ENCODE measurements at regions not wholly inside any gene's neighbourhood (a gene's known extent, or its start where the extent isn't known, plus 50 kb on each side); places are given as distances from the start of the nearest gene placed in this dataset.

GRCh38 chr2:88261725-88262124 lies 91.6 kb downstream of the THNSL2 start:
- Mint-ChIP-seq H3K27ac (no peak overlapping the region), H3K9me3 (ENCODE audit: low read depth) (peaks cover 3% of the 10 kb centered on the region), H3K36me3 (ENCODE audit: insufficient read depth) (peaks cover 1% of the 10 kb centered on the region), H3K4me1 (ENCODE audit: low read depth) (peaks cover 34% of the 10 kb centered on the region), H3K27me3 (peaks cover 7% of the 10 kb centered on the region), H3K4me3 (ENCODE audit: low read depth) (no peak overlapping the region)
- TF ChIP-seq CTCF (IDR thresholded peaks at IDR 0.05; ENCODE audit: unreplicated experiment), result no peak
- DNase-seq (ENCODE audit: low spot score, unreplicated experiment), result no peak

GRCh38 chr2:88258208-88258607 lies 88.1 kb downstream of the THNSL2 start:
- Mint-ChIP-seq H3K4me3 (ENCODE audit: low read depth) (no peak overlapping the region), H3K27ac (peak overlapping the region; percentile 53), H3K27me3 (peaks cover 23% of the 10 kb centered on the region), H3K9me3 (ENCODE audit: low read depth) (no peaks in the 10 kb centered on the region), H3K36me3 (ENCODE audit: insufficient read depth) (no peaks in the 10 kb centered on the region), H3K4me1 (ENCODE audit: low read depth) (peaks cover 17% of the 10 kb centered on the region)
- no peak for TF ChIP-seq CTCF (IDR thresholded peaks at IDR 0.05; ENCODE audit: unreplicated experiment)
- no peak for DNase-seq (ENCODE audit: low spot score, unreplicated experiment)

GRCh38 chr2:88254437-88255091 lies 84.4 kb downstream of the THNSL2 start:
- TF ChIP-seq CTCF (IDR thresholded peaks at IDR 0.05; ENCODE audit: unreplicated experiment), result no peak
- Mint-ChIP-seq H3K27ac (no peak overlapping the region), H3K36me3 (ENCODE audit: insufficient read depth) (no peaks in the 10 kb centered on the region), H3K4me1 (ENCODE audit: low read depth) (no peaks in the 10 kb centered on the region), H3K4me3 (ENCODE audit: low read depth) (no peak overlapping the region), H3K27me3 (peaks cover 38% of the 10 kb centered on the region), H3K9me3 (ENCODE audit: low read depth) (no peaks in the 10 kb centered on the region)
- no peak for DNase-seq (ENCODE audit: low spot score, unreplicated experiment)

GRCh38 chr2:88253997-88254396 lies 83.9 kb downstream of the THNSL2 start:
- Mint-ChIP-seq H3K27ac (no peak overlapping the region), H3K9me3 (ENCODE audit: low read depth) (no peaks in the 10 kb centered on the region), H3K27me3 (peaks cover 39% of the 10 kb centered on the region)

GRCh38 chr2:88253375-88253774 lies 83.2 kb downstream of the THNSL2 start:
- no peak for DNase-seq (ENCODE audit: low spot score, unreplicated experiment)
- no peak overlapping the region for H3K27ac Mint-ChIP-seq
- no peak for TF ChIP-seq CTCF (IDR thresholded peaks at IDR 0.05; ENCODE audit: unreplicated experiment)
- H3K27me3 Mint-ChIP-seq, result peaks cover 42% of the 10 kb centered on the region
- H3K4me3 Mint-ChIP-seq (ENCODE audit: low read depth), result no peak overlapping the region
- no peaks in the 10 kb centered on the region for H3K9me3 Mint-ChIP-seq (ENCODE audit: low read depth)
- H3K4me1 Mint-ChIP-seq (ENCODE audit: low read depth), result no peaks in the 10 kb centered on the region
- no peaks in the 10 kb centered on the region for H3K36me3 Mint-ChIP-seq (ENCODE audit: insufficient read depth)

More at GRCh38 chr2:88253997-88254396, 83.9 kb downstream of the THNSL2 start:
- Mint-ChIP-seq H3K36me3 (ENCODE audit: insufficient read depth) (no peaks in the 10 kb centered on the region), H3K4me1 (ENCODE audit: low read depth) (no peaks in the 10 kb centered on the region), H3K4me3 (ENCODE audit: low read depth) (no peak overlapping the region)
- DNase-seq (ENCODE audit: low spot score, unreplicated experiment), result no peak
- no peak for TF ChIP-seq CTCF (IDR thresholded peaks at IDR 0.05; ENCODE audit: unreplicated experiment)
